DND-41 (cell line): ENCODE measurements at regions not wholly inside any gene's neighbourhood (a gene's known extent, or its start where the extent isn't known, plus 50 kb on each side); places are given as distances from the start of the nearest gene placed in this dataset.

ENCODE experiments used
- ATAC-seq: fragments of 200-7000 bp; cut with Tn5 transposase; 3 replicates; pipeline ENCODE4 v1.9.1; 2021; ENCODE audit warnings: low read depth; ENCODE audit not compliant: insufficient read depth
- DNase-seq: peaks from one replicate; pipeline ENCODE4 v3.0.0-alpha.2; 2020
- H2AFZ ChIP-seq: 2 replicates; pipeline ENCODE4 v1.6.0; 2012; ENCODE audit warnings: low read depth, low read length
- H3K27ac ChIP-seq: 2 replicates; pipeline ENCODE4 v1.5.1; 2012; ENCODE audit warnings: low read length, inconsistent platforms
- H3K27me3 ChIP-seq: fragments of 200-600 bp; sonication (generic); 2 replicates; pipeline ENCODE4 v1.6.0; 2012; ENCODE audit warnings: low read length, mild to moderate bottlenecking, inconsistent platforms; ENCODE audit not compliant: insufficient read depth, poor library complexity
- H3K36me3 ChIP-seq: 2 replicates; pipeline ENCODE4 v1.5.1; 2012; ENCODE audit warnings: low read length, inconsistent platforms; ENCODE audit not compliant: insufficient read depth
- H3K4me1 ChIP-seq: 2 replicates; pipeline ENCODE4 v1.5.1; 2012; ENCODE audit warnings: mild to moderate bottlenecking, low read length; ENCODE audit not compliant: insufficient read depth
- H3K4me2 ChIP-seq: 2 replicates; pipeline ENCODE4 v1.6.0; 2012; ENCODE audit warnings: mild to moderate bottlenecking, moderate library complexity, low read length, inconsistent platforms; ENCODE audit not compliant: insufficient read depth
- H3K4me3 ChIP-seq, 2 experiments: fragments of 200-600 bp in 1 of 2; shearing (Covaris generic) in 1 of 2; 2 replicates each; pipeline ENCODE4 v1.5.1; 2012 to 2016; ENCODE audit warnings: inconsistent platforms in 2 of 2, low read length in 2 of 2, mild to moderate bottlenecking in 2 of 2, low read depth in 1 of 2, moderate library complexity in 1 of 2
- H3K79me2 ChIP-seq: 2 replicates; pipeline ENCODE4 v1.6.0; 2012; ENCODE audit warnings: low read length, inconsistent platforms; ENCODE audit not compliant: insufficient read depth
- H3K9ac ChIP-seq: 2 replicates; pipeline ENCODE4 v1.6.0; 2012; ENCODE audit warnings: low read depth, mild to moderate bottlenecking, inconsistent platforms, low read length, moderate library complexity
- H3K9me3 ChIP-seq: 2 replicates; pipeline ENCODE4 v1.5.1; 2012; ENCODE audit warnings: low read length, moderate library complexity, mild to moderate bottlenecking, inconsistent platforms; ENCODE audit not compliant: insufficient read depth, severe bottlenecking
- H4K20me1 ChIP-seq: 2 replicates; pipeline ENCODE4 v1.6.0; 2012; ENCODE audit warnings: low read length; ENCODE audit not compliant: insufficient read depth
- EZH2 ChIP-seq: IDR thresholded peaks from 3 replicates; pipeline ENCODE4 v1.6.1; 2012; ENCODE audit warnings: borderline replicate concordance, low read depth, mild to moderate bottlenecking, moderate library complexity, low read length, inconsistent platforms; ENCODE audit not compliant: severe bottlenecking
- TF ChIP-seq, protein P1 (sequence below): IDR thresholded peaks from 2 replicates; pipeline ENCODE4 v1.5.1; 2012; ENCODE audit warnings: borderline replicate concordance, low read length, moderate library complexity, mild to moderate bottlenecking; ENCODE audit not compliant: poor library complexity, severe bottlenecking; ENCODE audit errors: extremely low read depth

DNA sequence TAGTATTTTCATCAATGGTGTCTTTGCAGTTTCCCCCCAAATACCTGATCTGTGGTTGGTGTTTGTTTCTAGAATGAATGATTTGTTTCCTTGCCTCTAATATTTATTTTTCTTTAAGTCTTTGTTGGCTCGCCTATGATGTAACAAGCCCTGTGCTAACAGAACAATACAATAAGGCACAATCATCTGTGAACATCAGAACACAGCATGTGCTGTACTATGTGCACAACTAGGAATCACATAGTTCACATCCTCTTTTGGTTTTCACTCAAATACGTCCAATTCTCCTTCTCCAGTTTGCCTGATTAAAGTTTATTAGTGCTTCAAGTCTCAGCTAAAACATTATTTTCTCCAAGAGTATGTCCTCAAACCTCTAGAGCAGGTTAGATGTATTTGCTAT, 613.1 kb downstream of the EPHA7 start:
- no peaks in the 10 kb centered on the region for H3K79me2 ChIP-seq
- DNase-seq (no peak), ATAC-seq (no peak)
- no peak overlapping the region for H3K4me2 ChIP-seq
- TF ChIP-seq, protein P1, sequence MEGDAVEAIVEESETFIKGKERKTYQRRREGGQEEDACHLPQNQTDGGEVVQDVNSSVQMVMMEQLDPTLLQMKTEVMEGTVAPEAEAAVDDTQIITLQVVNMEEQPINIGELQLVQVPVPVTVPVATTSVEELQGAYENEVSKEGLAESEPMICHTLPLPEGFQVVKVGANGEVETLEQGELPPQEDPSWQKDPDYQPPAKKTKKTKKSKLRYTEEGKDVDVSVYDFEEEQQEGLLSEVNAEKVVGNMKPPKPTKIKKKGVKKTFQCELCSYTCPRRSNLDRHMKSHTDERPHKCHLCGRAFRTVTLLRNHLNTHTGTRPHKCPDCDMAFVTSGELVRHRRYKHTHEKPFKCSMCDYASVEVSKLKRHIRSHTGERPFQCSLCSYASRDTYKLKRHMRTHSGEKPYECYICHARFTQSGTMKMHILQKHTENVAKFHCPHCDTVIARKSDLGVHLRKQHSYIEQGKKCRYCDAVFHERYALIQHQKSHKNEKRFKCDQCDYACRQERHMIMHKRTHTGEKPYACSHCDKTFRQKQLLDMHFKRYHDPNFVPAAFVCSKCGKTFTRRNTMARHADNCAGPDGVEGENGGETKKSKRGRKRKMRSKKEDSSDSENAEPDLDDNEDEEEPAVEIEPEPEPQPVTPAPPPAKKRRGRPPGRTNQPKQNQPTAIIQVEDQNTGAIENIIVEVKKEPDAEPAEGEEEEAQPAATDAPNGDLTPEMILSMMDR, result no peak
- no peak for TF ChIP-seq EZH2
- H3K4me3 ChIP-seq, result no peak overlapping the region
- H3K9me3 ChIP-seq, result no peaks in the 10 kb centered on the region
- no peaks in the 10 kb centered on the region for H4K20me1 ChIP-seq
- no peak overlapping the region for H2AFZ ChIP-seq
- no peak overlapping the region for H3K9ac ChIP-seq
- H3K4me1 ChIP-seq, result no peaks in the 10 kb centered on the region
- no peak overlapping the region for H3K27ac ChIP-seq
- no peaks in the 10 kb centered on the region for H3K27me3 ChIP-seq
- H3K36me3 ChIP-seq, result no peaks in the 10 kb centered on the region

DNA sequence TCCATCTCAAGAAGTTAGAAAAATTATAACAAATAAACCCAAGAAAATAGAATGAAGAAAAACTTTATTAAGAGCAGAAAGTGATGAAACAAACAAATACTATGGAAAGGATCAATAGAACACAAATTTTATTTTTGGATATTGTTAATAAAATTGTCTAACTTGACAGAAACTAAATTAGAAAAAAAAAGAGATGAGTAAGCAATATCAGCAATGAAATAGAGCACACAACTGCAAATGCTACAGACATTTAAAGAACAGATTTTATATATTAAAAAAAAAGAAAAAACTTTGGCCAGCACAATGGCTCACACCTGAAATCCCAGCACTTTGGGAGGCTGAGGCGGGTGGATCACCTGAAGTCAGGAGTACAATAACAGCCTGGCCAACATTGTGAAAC, 628.0 kb downstream of the EPHA7 start:
- Histone ChIP-seq H3K36me3 (no peaks in the 10 kb centered on the region), H4K20me1 (no peaks in the 10 kb centered on the region), H3K4me2 (no peak overlapping the region), H2AFZ (no peak overlapping the region), H3K4me1 (no peaks in the 10 kb centered on the region), H3K4me3 (no peak overlapping the region), H3K9me3 (no peaks in the 10 kb centered on the region), H3K79me2 (no peaks in the 10 kb centered on the region), H3K9ac (no peak overlapping the region), H3K27me3 (no peaks in the 10 kb centered on the region), H3K27ac (no peak overlapping the region)
- no peak for DNase-seq
- TF ChIP-seq, protein P1, result no peak
- no peak for TF ChIP-seq EZH2
- no peak for ATAC-seq

DNA sequence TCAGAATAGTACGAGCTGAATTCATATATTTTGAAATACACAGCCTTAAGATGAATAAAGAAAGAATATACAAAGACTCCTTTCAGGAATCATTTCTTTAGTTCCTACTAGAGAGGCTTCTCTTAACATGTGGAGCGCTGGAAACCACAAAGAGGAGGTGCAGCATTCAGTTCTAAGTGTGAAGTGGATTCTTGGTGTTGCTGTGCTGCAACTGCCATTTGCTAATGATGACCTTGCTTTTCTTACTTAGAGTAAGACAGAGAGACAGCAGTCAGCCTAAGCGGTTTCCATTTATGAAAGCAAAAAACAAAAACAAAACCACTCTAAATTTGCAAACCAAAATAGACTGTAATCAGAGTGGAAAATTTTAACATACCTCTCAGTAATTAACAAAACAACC, 629.0 kb downstream of the EPHA7 start:
- DNase-seq (no peak), ATAC-seq (no peak)
- Histone ChIP-seq H3K4me2 (no peak overlapping the region), H3K27me3 (no peaks in the 10 kb centered on the region), H3K9ac (no peak overlapping the region), H3K4me1 (no peaks in the 10 kb centered on the region), H3K36me3 (no peaks in the 10 kb centered on the region), H3K79me2 (no peaks in the 10 kb centered on the region), H2AFZ (no peak overlapping the region), H3K9me3 (no peaks in the 10 kb centered on the region), H4K20me1 (no peaks in the 10 kb centered on the region), H3K27ac (no peak overlapping the region), H3K4me3 (no peak overlapping the region)
- no peak for TF ChIP-seq EZH2
- TF ChIP-seq, protein P1, result no peak

DNA sequence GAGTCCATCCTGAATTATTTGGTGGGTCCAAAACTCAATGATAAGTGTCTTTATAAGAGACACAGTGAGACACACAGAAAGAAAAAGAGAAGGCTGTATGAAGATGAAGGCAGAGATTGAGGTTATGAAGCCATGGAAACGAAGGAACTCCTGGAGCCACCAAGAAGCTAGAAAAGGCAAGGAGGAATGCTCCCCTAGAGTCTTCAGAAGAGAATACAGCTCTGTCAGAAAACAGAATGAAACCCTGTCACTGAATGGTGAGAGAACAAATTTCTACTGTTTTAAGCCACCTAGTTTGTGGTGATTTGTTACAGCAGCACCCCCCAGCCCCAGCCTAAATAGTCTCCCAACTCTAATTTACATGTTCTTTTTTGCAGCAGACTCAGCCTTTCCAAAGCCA, 635.1 kb downstream of the EPHA7 start:
- ATAC-seq, result no peak
- H3K36me3 ChIP-seq, result no peaks in the 10 kb centered on the region
- H3K4me1 ChIP-seq, result no peaks in the 10 kb centered on the region
- DNase-seq, result no peak
- no peaks in the 10 kb centered on the region for H4K20me1 ChIP-seq
- no peak overlapping the region for H3K9ac ChIP-seq
- H3K4me2 ChIP-seq, result no peak overlapping the region
- no peak overlapping the region for H2AFZ ChIP-seq
- no peaks in the 10 kb centered on the region for H3K27me3 ChIP-seq
- H3K79me2 ChIP-seq, result no peaks in the 10 kb centered on the region
- no peak overlapping the region for H3K4me3 ChIP-seq
- no peak overlapping the region for H3K27ac ChIP-seq
- no peaks in the 10 kb centered on the region for H3K9me3 ChIP-seq
- no peak for TF ChIP-seq EZH2
- TF ChIP-seq, protein P1, result no peak
